ENCODE measurements at regions not wholly inside any gene's neighbourhood (a gene's known extent, or its start where the extent isn't known, plus 50 kb on each side); places are given as distances from the start of the nearest gene placed in this dataset.

GRCh38 chr7:3103614-3104398 lies 60.1 kb upstream of the CARD11 start:
- TF ChIP-seq EZH2 (optimal IDR thresholded peaks at IDR 0.05; ENCODE audit: low read depth, low read length): no peak
- TF ChIP-seq CTCF (IDR thresholded peaks at IDR 0.05; ENCODE audit: low read length): no peak

All from MM.1S (cell line).